Skin of body (tissue), 1 donor: ENCODE measurements at regions not wholly inside any gene's neighbourhood (a gene's known extent, or its start where the extent isn't known, plus 50 kb on each side); places are given as distances from the start of the nearest gene placed in this dataset.
A peak's percentile ranks its signal among the peaks of the same experiment; 100 is the strongest.

Experiments used
- DNase-seq: peaks from one replicate; lab custom pipeline; 2025; lab: John Stamatoyannopoulos, UW

- DNase-seq = no peak
These were observed 188.9 kb downstream of the NSG2 start for GRCh38 chr5:174234388-174234787.

- no peak for DNase-seq
These were observed 189.9 kb downstream of the NSG2 start for GRCh38 chr5:174235221-174236011.

GRCh38 chr5:174236070-174236469, 190.6 kb downstream of the NSG2 start:
- DNase-seq = no peak

GRCh38 chr5:174239718-174240117, 194.2 kb downstream of the NSG2 start:
- no peak for DNase-seq

GRCh38 chr5:174242573-174242972, 197.1 kb downstream of the NSG2 start:
- no peak for DNase-seq

- no peak for DNase-seq
These were observed 198.4 kb downstream of the NSG2 start for GRCh38 chr5:174243904-174244303.

GRCh38 chr5:174245516-174246075, 200.1 kb downstream of the NSG2 start:
- DNase-seq = peak; percentile 30

GRCh38 chr5:174246743-174247142, 201.2 kb downstream of the NSG2 start:
- no peak for DNase-seq

GRCh38 chr5:174247301-174247700, 201.8 kb downstream of the NSG2 start:
- no peak for DNase-seq

- no peak for DNase-seq
These were observed 205.9 kb downstream of the NSG2 start for GRCh38 chr5:174251305-174252000.

- no peak for DNase-seq
These were observed 206.6 kb downstream of the NSG2 start for GRCh38 chr5:174252121-174252520.

- DNase-seq = no peak
These were observed 214.4 kb downstream of the NSG2 start for GRCh38 chr5:174259696-174260420.

GRCh38 chr5:174271316-174271715, 225.8 kb downstream of the NSG2 start:
- no peak for DNase-seq

- DNase-seq = no peak
These were observed 227.2 kb downstream of the NSG2 start for GRCh38 chr5:174272671-174273070.

GRCh38 chr5:174273325-174273724, 227.8 kb downstream of the NSG2 start:
- no peak for DNase-seq

GRCh38 chr5:174275959-174276358, 230.5 kb downstream of the NSG2 start:
- no peak for DNase-seq

GRCh38 chr5:174281089-174281760, 235.7 kb downstream of the NSG2 start:
- DNase-seq = no peak

GRCh38 chr5:174281855-174282254, 236.3 kb downstream of the NSG2 start:
- DNase-seq = no peak

GRCh38 chr5:174282391-174282790, 236.9 kb downstream of the NSG2 start:
- no peak for DNase-seq

GRCh38 chr5:174283211-174284005, 237.9 kb downstream of the NSG2 start:
- no peak for DNase-seq

GRCh38 chr5:174284873-174285272, 239.4 kb downstream of the NSG2 start:
- no peak for DNase-seq
